GM23338 (cell line): ENCODE measurements at regions not wholly inside any gene's neighbourhood (a gene's known extent, or its start where the extent isn't known, plus 50 kb on each side); places are given as distances from the start of the nearest gene placed in this dataset.

Source experiments
- CTCF ChIP-seq, 2 experiments: fragments of 200-600 bp in 1 of 2; sonication (generic) in 1 of 2; conservative IDR thresholded peaks; 2 replicates each; pipeline versions ENCODE4 v1.5.1 to v1.6.1; 2016 to 2017; ENCODE audit warnings: antibody characterized with exemption in 2 of 2, low read depth in 2 of 2, mild to moderate bottlenecking in 2 of 2, moderate library complexity in 1 of 2
- EZH2 ChIP-seq: fragments of 200-600 bp; sonication (generic); IDR thresholded peaks from one replicate; pipeline ENCODE4 v1.8.0; 2017; ENCODE audit warnings: antibody characterized with exemption, mild to moderate bottlenecking, low read depth; ENCODE audit not compliant: unreplicated experiment
- EZH2phosphoT487 ChIP-seq: fragments of 200-600 bp; sonication (generic); IDR thresholded peaks from one replicate; pipeline ENCODE4 v1.8.1; 2018; ENCODE audit warnings: antibody characterized with exemption; ENCODE audit not compliant: unreplicated experiment
- POLR2AphosphoS5 ChIP-seq: IDR thresholded peaks from 2 replicates; pipeline ENCODE4 v1.6.1; 2016; ENCODE audit warnings: antibody characterized with exemption, low read depth
- ZNF331 ChIP-seq: fragments of 250-450 bp; sonication (Bioruptor Pico); IDR thresholded peaks from 2 replicates; pipeline ENCODE4 v1.5.0; 2020; ENCODE audit warnings: low read depth, mild to moderate bottlenecking, moderate library complexity

- no peak for TF ChIP-seq CTCF (conservative IDR thresholded peaks at IDR 0.05; ENCODE audit: low read depth in 2 of 2)
- no peak for TF ChIP-seq ZNF331 (CRISPR knock-in tag)
- no peak for TF ChIP-seq EZH2
- no peak for TF ChIP-seq POLR2AphosphoS5
- no peak for TF ChIP-seq EZH2phosphoT487
Observed at GRCh38 chr13:73985783-73986182, 148.4 kb downstream of the KLF12 start.
